ENCODE measurements at regions not wholly inside any gene's neighbourhood (a gene's known extent, or its start where the extent isn't known, plus 50 kb on each side); places are given as distances from the start of the nearest gene placed in this dataset.
"Not testable (repeated sequence)": the region's sequence is repeated elsewhere in the genome, so short reads cannot be mapped to it uniquely, and the experiment has no call there.

DNA sequence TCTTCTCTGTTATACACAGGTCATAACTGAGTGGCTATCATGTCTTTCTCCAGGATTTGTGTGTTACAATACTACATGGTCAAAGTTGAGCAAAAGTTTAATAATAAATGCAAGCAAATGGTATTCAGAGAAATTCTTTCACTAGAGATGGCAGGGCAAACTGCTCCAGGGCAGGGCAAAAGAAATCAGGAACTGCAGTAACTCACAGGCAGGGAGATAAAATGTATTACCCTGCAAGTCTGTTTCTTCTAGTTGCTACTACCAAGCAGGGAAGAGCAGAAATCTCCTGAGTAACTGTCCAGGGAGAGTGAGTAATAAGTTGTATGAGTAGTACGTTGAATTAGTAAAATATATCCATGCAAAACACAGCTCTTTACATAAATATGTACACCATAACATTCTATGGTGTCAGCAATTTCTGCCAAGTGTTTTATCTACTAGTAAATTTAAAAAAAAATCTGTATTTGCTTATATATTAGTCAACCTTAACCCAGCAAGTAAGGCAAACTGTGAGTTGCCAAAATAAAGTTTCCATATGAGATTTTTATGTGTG is 404.1 kb downstream of the ZEB2 start:
- Histone ChIP-seq H3K9me3 (no peaks in the 10 kb centered on the region), H3K36me3 (no peaks in the 10 kb centered on the region), H3K4me1 (peaks cover 0 to 5% of the 10 kb centered on the region in 2 donors), H3K27ac (no peak overlapping the region), H3K27me3 (no peaks in the 10 kb centered on the region), H3K4me3 (no peak overlapping the region)
- DNase-seq (ENCODE audit: low spot score), result no peak
- TF ChIP-seq, protein P1, sequence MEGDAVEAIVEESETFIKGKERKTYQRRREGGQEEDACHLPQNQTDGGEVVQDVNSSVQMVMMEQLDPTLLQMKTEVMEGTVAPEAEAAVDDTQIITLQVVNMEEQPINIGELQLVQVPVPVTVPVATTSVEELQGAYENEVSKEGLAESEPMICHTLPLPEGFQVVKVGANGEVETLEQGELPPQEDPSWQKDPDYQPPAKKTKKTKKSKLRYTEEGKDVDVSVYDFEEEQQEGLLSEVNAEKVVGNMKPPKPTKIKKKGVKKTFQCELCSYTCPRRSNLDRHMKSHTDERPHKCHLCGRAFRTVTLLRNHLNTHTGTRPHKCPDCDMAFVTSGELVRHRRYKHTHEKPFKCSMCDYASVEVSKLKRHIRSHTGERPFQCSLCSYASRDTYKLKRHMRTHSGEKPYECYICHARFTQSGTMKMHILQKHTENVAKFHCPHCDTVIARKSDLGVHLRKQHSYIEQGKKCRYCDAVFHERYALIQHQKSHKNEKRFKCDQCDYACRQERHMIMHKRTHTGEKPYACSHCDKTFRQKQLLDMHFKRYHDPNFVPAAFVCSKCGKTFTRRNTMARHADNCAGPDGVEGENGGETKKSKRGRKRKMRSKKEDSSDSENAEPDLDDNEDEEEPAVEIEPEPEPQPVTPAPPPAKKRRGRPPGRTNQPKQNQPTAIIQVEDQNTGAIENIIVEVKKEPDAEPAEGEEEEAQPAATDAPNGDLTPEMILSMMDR (IDR thresholded peaks at IDR 0.05), result no peak

DNA sequence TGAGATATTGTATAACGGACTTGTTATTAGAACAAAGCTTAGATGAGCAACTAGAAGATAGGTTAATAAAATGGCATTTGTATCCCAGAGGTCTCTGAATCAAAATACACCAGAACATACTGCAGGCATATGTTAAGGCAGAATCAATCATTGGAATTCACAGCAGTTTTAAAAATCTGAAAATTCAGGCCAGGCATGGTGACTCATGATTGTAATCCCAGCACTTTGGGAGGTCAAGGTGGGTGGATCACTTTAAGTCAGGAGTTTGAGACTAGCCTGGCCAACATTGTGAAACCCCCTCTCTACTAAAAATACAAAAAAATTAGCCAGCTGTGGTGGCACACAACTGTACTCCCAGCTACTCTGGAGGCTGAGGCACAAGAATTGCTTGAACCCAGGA is 405.2 kb downstream of the ZEB2 start:
- no peak for DNase-seq (ENCODE audit: low spot score)
- Histone ChIP-seq H3K36me3 (no peaks in the 10 kb centered on the region), H3K27ac (no peak overlapping the region), H3K9me3 (no peaks in the 10 kb centered on the region), H3K4me3 (no peak overlapping the region), H3K27me3 (no peaks in the 10 kb centered on the region), H3K4me1 (peaks cover 0 to 5% of the 10 kb centered on the region in 2 donors)
- TF ChIP-seq, protein P1 (IDR thresholded peaks at IDR 0.05), result no peak

- no peak overlapping the region for H3K27ac ChIP-seq
- H3K9me3 ChIP-seq, result no peaks in the 10 kb centered on the region
- no peak overlapping the region for H3K4me3 ChIP-seq
- TF ChIP-seq, protein P1 (IDR thresholded peaks at IDR 0.05), result no peak
- DNase-seq (ENCODE audit: low spot score), result no peak
- peaks cover 0 to 5% of the 10 kb centered on the region in 2 donors for H3K4me1 ChIP-seq
- H3K36me3 ChIP-seq, result no peaks in the 10 kb centered on the region
- H3K27me3 ChIP-seq, result no peaks in the 10 kb centered on the region
Measured at GRCh38 chr2:144111437-144111836, 408.5 kb downstream of the ZEB2 start.

DNA sequence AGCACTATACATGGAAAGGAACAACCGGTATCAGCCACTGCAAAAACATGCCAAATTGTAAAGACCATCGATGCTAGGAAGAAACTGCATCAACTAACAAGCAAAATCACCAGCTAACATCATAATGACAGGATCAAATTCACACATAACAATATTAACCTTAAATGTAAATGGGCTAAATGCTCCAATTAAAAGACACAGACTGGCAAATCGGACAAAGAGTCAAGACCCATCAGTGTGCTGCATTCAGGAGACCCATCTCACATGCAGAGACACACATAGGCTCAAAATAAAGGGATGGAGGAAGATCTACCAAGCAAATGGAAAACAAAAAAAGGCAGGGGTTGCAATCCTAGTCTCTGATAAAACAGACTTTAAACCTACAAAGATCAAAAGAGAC is 413.8 kb downstream of the ZEB2 start:
- not testable (repeated sequence) for H3K9me3 ChIP-seq; H3K27ac ChIP-seq; DNase-seq (ENCODE audit: low spot score); H3K27me3 ChIP-seq; H3K4me3 ChIP-seq; H3K36me3 ChIP-seq; H3K4me1 ChIP-seq

DNA sequence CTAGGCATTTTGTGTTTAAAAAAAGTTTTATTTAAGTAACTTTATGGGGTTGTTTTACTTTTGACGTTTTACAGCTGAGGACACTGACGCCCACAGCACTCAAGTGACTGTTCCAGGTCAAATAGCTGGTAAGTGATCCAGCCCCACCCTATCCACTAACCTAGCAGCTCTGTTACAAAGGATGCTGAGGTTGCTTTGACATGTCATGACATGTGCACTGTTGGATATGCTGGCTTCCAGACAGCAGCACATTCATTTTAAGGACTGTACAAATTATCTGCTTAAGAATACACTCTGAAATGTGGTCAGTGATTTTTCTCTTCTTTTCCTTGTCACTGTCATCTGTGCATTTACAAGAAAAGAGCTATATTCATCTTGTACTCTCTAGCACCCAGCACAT is 417.5 kb downstream of the ZEB2 start:
- Histone ChIP-seq H3K36me3 (no peaks in the 10 kb centered on the region), H3K4me3 (no peak overlapping the region), H3K27ac (no peak overlapping the region), H3K27me3 (no peaks in the 10 kb centered on the region), H3K4me1 (no peaks in the 10 kb centered on the region), H3K9me3 (peaks cover 0 to 7% of the 10 kb centered on the region in 2 donors)
- TF ChIP-seq, protein P1 (IDR thresholded peaks at IDR 0.05), result no peak
- no peak for DNase-seq (ENCODE audit: low spot score)

DNA sequence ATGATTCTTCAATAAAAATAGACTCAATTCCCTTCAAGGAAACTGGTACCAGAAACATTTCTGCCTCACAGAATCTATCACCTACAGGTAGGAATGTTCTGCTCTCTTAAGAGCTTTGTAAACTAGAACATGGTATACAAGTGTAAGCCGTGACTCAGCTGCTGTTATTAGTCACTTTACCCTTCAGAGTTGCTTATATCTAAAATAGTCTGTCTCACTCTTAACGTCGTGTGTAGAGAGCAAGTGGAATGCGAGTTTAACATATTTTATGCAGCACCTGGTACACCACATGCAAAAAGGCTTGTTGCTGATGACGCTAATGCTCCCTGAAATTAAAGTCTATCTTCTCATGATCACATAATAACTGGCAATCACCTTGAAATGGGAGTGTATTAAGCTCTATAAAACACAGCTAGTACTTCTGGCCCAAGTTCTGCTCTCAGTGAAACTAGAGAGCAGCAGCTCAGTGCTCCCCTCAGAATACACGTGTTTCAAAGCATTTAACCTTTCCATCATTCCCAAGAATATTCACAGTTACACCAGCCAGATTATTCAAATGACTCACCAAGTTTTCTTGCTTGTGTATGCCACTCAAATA is 420.0 kb downstream of the ZEB2 start:
- Histone ChIP-seq H3K36me3 (no peaks in the 10 kb centered on the region), H3K9me3 (peaks cover 0 to 7% of the 10 kb centered on the region in 2 donors), H3K27me3 (no peaks in the 10 kb centered on the region), H3K27ac (no peak overlapping the region), H3K4me3 (no peak overlapping the region), H3K4me1 (no peaks in the 10 kb centered on the region)
- DNase-seq (ENCODE audit: low spot score), result no peak
- TF ChIP-seq, protein P1 (IDR thresholded peaks at IDR 0.05), result no peak
